ENCODE measurements at regions not wholly inside any gene's neighbourhood (a gene's known extent, or its start where the extent isn't known, plus 50 kb on each side); places are given as distances from the start of the nearest gene placed in this dataset.

GRCh38 chr2:204380141-204380881 lies 165.0 kb upstream of the PARD3B start:
- no peak for DNase-seq (ENCODE audit: low spot score)
- H3K4me3 ChIP-seq: no peak overlapping the region
- H3K9me3 ChIP-seq: no peaks in the 10 kb centered on the region
- H3K4me1 ChIP-seq (replicated peaks): no peaks in the 10 kb centered on the region
- H3K27ac ChIP-seq: no peak overlapping the region
- H3K27me3 ChIP-seq (replicated peaks; ENCODE audit: insufficient read depth): no peaks in the 10 kb centered on the region
- WGBS: 86% methylated on average over 5 of the region's 5 CpGs
- TF ChIP-seq POLR2AphosphoS5 (IDR thresholded peaks at IDR 0.05) (no peak), POLR2A (IDR thresholded peaks at IDR 0.05) (no peak), CTCF (IDR thresholded peaks at IDR 0.05) (no peak)
- intact Hi-C loops (cut with DNase I): no loop called here
- no peaks in the 10 kb centered on the region for H3K36me3 ChIP-seq

DNA sequence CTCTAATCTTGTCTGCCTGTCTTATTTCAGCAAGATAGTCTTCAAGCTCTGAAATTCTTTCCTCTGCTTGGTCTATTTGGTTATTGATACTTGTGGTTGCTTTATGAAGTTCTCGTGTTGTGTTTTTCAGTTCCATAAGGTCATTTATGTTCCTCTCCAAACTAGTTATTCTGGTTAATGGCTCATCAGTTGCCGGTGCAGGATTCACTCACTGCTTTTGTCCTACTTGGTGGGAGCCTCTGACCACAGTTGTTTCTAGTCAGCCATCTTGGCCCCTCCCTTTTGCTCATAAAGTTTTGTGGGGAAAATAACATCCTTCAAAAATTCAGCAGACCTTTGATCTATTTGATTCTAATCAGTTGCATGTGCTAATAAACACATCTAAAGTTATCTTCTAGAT lies 158.6 kb upstream of the PARD3B start:
- no peak overlapping the region for H3K4me3 ChIP-seq
- DNase-seq (ENCODE audit: low spot score): no peak
- 58% methylated on average over 2 of the region's 2 CpGs for WGBS

DNA sequence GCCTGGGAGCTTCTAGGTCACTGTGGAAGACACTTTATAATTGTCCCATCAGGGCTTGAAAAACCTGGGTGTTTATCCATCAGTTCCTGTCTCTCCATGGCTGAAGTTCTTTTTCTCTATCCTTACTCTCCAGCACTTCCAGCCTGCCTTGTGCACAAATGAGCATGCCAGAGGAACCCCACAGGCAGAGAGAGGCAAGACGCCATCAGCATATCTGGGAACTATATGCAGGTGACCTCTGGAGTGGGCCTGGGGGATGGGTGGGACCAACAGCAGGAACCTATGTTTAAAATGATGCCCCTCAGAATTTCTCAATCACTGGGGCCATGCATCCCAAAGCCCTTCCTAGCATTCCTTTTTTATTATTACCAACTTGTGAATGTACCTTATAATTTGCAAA lies 156.2 kb upstream of the PARD3B start:
- no peaks in the 10 kb centered on the region for H3K9me3 ChIP-seq
- no peak overlapping the region for H3K4me3 ChIP-seq
- TF ChIP-seq POLR2A (IDR thresholded peaks at IDR 0.05) (no peak), CTCF (IDR thresholded peaks at IDR 0.05) (no peak), POLR2AphosphoS5 (IDR thresholded peaks at IDR 0.05) (no peak)
- no peaks in the 10 kb centered on the region for H3K27me3 ChIP-seq (replicated peaks; ENCODE audit: insufficient read depth)
- no peaks in the 10 kb centered on the region for H3K36me3 ChIP-seq
- 96% methylated on average over 1 of the region's 1 CpG for WGBS
- intact Hi-C loops (cut with DNase I): no loop called here
- DNase-seq (ENCODE audit: low spot score): no peak
- no peaks in the 10 kb centered on the region for H3K4me1 ChIP-seq (replicated peaks)
- no peak overlapping the region for H3K27ac ChIP-seq

More for the DNA sequence above, 158.6 kb upstream of the PARD3B start:
- no peaks in the 10 kb centered on the region for H3K4me1 ChIP-seq (replicated peaks)
- no peak for TF ChIP-seq POLR2AphosphoS5 (IDR thresholded peaks at IDR 0.05)
- no peak for TF ChIP-seq CTCF (IDR thresholded peaks at IDR 0.05)
- TF ChIP-seq POLR2A (IDR thresholded peaks at IDR 0.05): no peak
- no peak overlapping the region for H3K27ac ChIP-seq
- H3K27me3 ChIP-seq (replicated peaks; ENCODE audit: insufficient read depth): no peaks in the 10 kb centered on the region
- intact Hi-C loops (cut with DNase I): no loop called here
- H3K36me3 ChIP-seq: no peaks in the 10 kb centered on the region
- H3K9me3 ChIP-seq: no peaks in the 10 kb centered on the region

GRCh38 chr2:204389856-204390255 lies 155.4 kb upstream of the PARD3B start:
- intact Hi-C loops (cut with DNase I): no loop called here
- TF ChIP-seq POLR2AphosphoS5 (IDR thresholded peaks at IDR 0.05) (no peak), POLR2A (IDR thresholded peaks at IDR 0.05) (no peak), CTCF (IDR thresholded peaks at IDR 0.05) (no peak)
- Histone ChIP-seq H3K27me3 (replicated peaks; ENCODE audit: insufficient read depth) (no peaks in the 10 kb centered on the region), H3K27ac (no peak overlapping the region), H3K4me3 (no peak overlapping the region), H3K9me3 (no peaks in the 10 kb centered on the region), H3K4me1 (replicated peaks) (no peaks in the 10 kb centered on the region), H3K36me3 (no peaks in the 10 kb centered on the region)
- WGBS: 100% methylated on average over 1 of the region's 1 CpG
- no peak for DNase-seq (ENCODE audit: low spot score)

DNA sequence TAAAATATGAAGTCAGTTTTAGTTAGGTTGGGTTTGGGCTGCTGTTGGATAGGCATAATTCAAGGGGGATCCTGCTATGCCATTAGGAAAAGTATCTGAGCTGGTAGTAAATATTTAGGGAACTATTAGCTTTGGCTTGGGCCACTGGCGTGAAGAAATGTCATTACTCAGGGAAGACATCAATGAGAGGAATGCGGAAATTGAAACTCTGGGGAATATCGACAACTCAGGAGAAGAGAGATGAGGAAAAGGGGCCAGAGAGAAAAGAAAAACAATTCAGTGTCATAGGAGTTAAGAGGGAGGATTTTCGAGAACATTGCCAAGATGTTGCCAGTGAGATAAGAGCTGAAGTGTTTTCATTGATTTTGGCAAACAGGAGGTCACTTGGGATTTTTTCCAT lies 149.7 kb upstream of the PARD3B start:
- TF ChIP-seq CTCF (IDR thresholded peaks at IDR 0.05) (no peak), POLR2A (IDR thresholded peaks at IDR 0.05) (no peak), POLR2AphosphoS5 (IDR thresholded peaks at IDR 0.05) (no peak)
- 76% methylated on average over 4 of the region's 4 CpGs for WGBS

More for the DNA sequence above, 149.7 kb upstream of the PARD3B start:
- no peaks in the 10 kb centered on the region for H3K27me3 ChIP-seq (replicated peaks; ENCODE audit: insufficient read depth)
- H3K4me3 ChIP-seq: no peak overlapping the region
- H3K36me3 ChIP-seq: no peaks in the 10 kb centered on the region
- intact Hi-C loops (cut with DNase I): no loop called here
- H3K27ac ChIP-seq: no peak overlapping the region
- no peaks in the 10 kb centered on the region for H3K4me1 ChIP-seq (replicated peaks)
- no peaks in the 10 kb centered on the region for H3K9me3 ChIP-seq
- no peak for DNase-seq (ENCODE audit: low spot score)

All from prostate gland (tissue), 2 donors.